Aorta (tissue), 5 donors: ENCODE measurements at regions not wholly inside any gene's neighbourhood (a gene's known extent, or its start where the extent isn't known, plus 50 kb on each side); places are given as distances from the start of the nearest gene placed in this dataset.

Experiments used
- ATAC-seq: fragments of 200-7000 bp; cut with Tn5 transposase; one replicate; pipeline ENCODE4 v1.9.1; 2022; ENCODE audit warnings: moderate library complexity; ENCODE audit not compliant: low FRiP score
- DNase-seq, 2 donors: peaks; one replicate each; pipeline ENCODE4 v3.0.0-alpha.2; 2020
- H3K27ac ChIP-seq, 2 donors: one replicate each; pipeline ENCODE4 v1.5.1; 2013; ENCODE audit warnings: low read length in 2 of 2, mild to moderate bottlenecking in 2 of 2, moderate library complexity in 2 of 2, control low read depth in 1 of 2, inconsistent platforms in 1 of 2, low read depth in 1 of 2
- H3K27me3 ChIP-seq, 2 donors: one replicate each; pipeline ENCODE4 v1.6.1; 2013; ENCODE audit warnings: control low read depth in 1 of 2, low read length in 1 of 2, mild to moderate bottlenecking in 1 of 2, moderate library complexity in 1 of 2; ENCODE audit not compliant: insufficient read depth in 2 of 2, control insufficient read depth in 1 of 2
- H3K36me3 ChIP-seq, 2 donors: one replicate each; pipeline ENCODE4 v1.6.1; 2013; ENCODE audit warnings: control low read depth in 1 of 2, low read length in 1 of 2, mild to moderate bottlenecking in 1 of 2; ENCODE audit not compliant: insufficient read depth in 2 of 2, control insufficient read depth in 1 of 2
- H3K4me1 ChIP-seq, 2 donors: one replicate each; pipeline ENCODE4 v1.6.1; 2013; ENCODE audit warnings: low read length in 2 of 2, control low read depth in 1 of 2, mild to moderate bottlenecking in 1 of 2, moderate library complexity in 1 of 2; ENCODE audit not compliant: insufficient read depth in 2 of 2, control insufficient read depth in 1 of 2
- H3K4me3 ChIP-seq, 2 donors: one replicate each; pipeline ENCODE4 v1.5.1; 2013; ENCODE audit warnings: low read length in 2 of 2, control low read depth in 1 of 2, mild to moderate bottlenecking in 1 of 2
- H3K9me3 ChIP-seq: one replicate; pipeline ENCODE4 v1.6.1; 2013; ENCODE audit warnings: mild to moderate bottlenecking, low read length; ENCODE audit not compliant: control insufficient read depth
- WGBS, 2 donors: extraction: QIAGEN DNeasy Blood & Tissue Kit; methylation state at CpG; one replicate each; pipeline ENCODE4 v1.1.7; 2013; 5-methylcytosine and 5-hydroxymethylcytosine counted together
- intact Hi-C, 2 donors: fragments of 100-400 bp; cut with DNase I; formaldehyde crosslinking; loops; one replicate each; pipeline versions ENCODE4 v1.14.2 to v1.15.0; 2022
- donor health status: healthy with polysubstance abuse.
- donor health status: Bipolar disorder and iron deficiency.
- donor health status: DM: no; HTN: no; CAD: no.
- donor health status: DM: no; HTN: no; CAD: no.
- donor health status: DM: yes; HTN: yes; CAD: no.

- Histone ChIP-seq H3K9me3 (no peaks in the 10 kb centered on the region), H3K27me3 (no peaks in the 10 kb centered on the region), H3K4me1 (no peaks in the 10 kb centered on the region), H3K4me3 (no peak overlapping the region), H3K36me3 (no peaks in the 10 kb centered on the region), H3K27ac (no peak overlapping the region)
- intact Hi-C loops = no loop called here
- DNase-seq (no peak), ATAC-seq (no peak)
- WGBS, 2 donors = 3 to 5% methylated on average over 1 of the region's 1 CpG
Measured at GRCh38 chr1:103211073-103211472, 102.8 kb upstream of the COL11A1 start.

GRCh38 chr1:103208844-103209243, 100.5 kb upstream of the COL11A1 start:
- Histone ChIP-seq H3K4me1 (no peaks in the 10 kb centered on the region), H3K9me3 (no peaks in the 10 kb centered on the region), H3K4me3 (no peak overlapping the region), H3K27ac (no peak overlapping the region), H3K27me3 (no peaks in the 10 kb centered on the region), H3K36me3 (no peaks in the 10 kb centered on the region)
- ATAC-seq (no peak), DNase-seq (no peak)
- 47 to 67% methylated on average over 2 of the region's 2 CpGs for WGBS, 2 donors
- intact Hi-C loops = no loop called here

- intact Hi-C loops = no loop called here
- no peak for ATAC-seq
- Histone ChIP-seq H3K27me3 (no peaks in the 10 kb centered on the region), H3K4me3 (no peak overlapping the region), H3K36me3 (no peaks in the 10 kb centered on the region), H3K27ac (no peak overlapping the region), H3K4me1 (no peaks in the 10 kb centered on the region), H3K9me3 (no peaks in the 10 kb centered on the region)
- no peak for DNase-seq
- WGBS, 2 donors = 55 to 66% methylated on average over 1 of the region's 1 CpG
Measured at GRCh38 chr1:103199001-103199400, 90.7 kb upstream of the COL11A1 start.

GRCh38 chr1:103198076-103198475, 89.8 kb upstream of the COL11A1 start:
- Histone ChIP-seq H3K27ac (no peak overlapping the region), H3K36me3 (no peaks in the 10 kb centered on the region), H3K27me3 (no peaks in the 10 kb centered on the region), H3K4me3 (no peak overlapping the region), H3K4me1 (no peaks in the 10 kb centered on the region), H3K9me3 (no peaks in the 10 kb centered on the region)
- ATAC-seq (no peak), DNase-seq (no peak)
- intact Hi-C loops = no loop called here
- 58 to 70% methylated on average over 2 of the region's 2 CpGs for WGBS, 2 donors

- ATAC-seq = no peak
- intact Hi-C loops = no loop called here
- WGBS, 2 donors = 66 to 82% methylated on average over 2 of the region's 2 CpGs
- H3K27ac ChIP-seq = no peak overlapping the region
- no peaks in the 10 kb centered on the region for H3K27me3 ChIP-seq
- no peak for DNase-seq
- no peaks in the 10 kb centered on the region for H3K9me3 ChIP-seq
- no peaks in the 10 kb centered on the region for H3K36me3 ChIP-seq
- no peaks in the 10 kb centered on the region for H3K4me1 ChIP-seq
- no peak overlapping the region for H3K4me3 ChIP-seq
Measured at GRCh38 chr1:103197216-103197615, 88.9 kb upstream of the COL11A1 start.

GRCh38 chr1:103194984-103195383, 86.7 kb upstream of the COL11A1 start:
- intact Hi-C loops = no loop called here
- Histone ChIP-seq H3K4me1 (no peaks in the 10 kb centered on the region), H3K9me3 (no peaks in the 10 kb centered on the region), H3K27ac (no peak overlapping the region), H3K4me3 (no peak overlapping the region), H3K36me3 (no peaks in the 10 kb centered on the region), H3K27me3 (no peaks in the 10 kb centered on the region)
- 33 to 47% methylated on average over 4 of the region's 4 CpGs for WGBS, 2 donors
- DNase-seq (no peak), ATAC-seq (no peak)

- no peaks in the 10 kb centered on the region for H3K4me1 ChIP-seq
- ATAC-seq (no peak), DNase-seq (no peak)
- H3K9me3 ChIP-seq = no peaks in the 10 kb centered on the region
- H3K4me3 ChIP-seq = no peak overlapping the region
- H3K27ac ChIP-seq = no peak overlapping the region
- intact Hi-C loops = no loop called here
- no peaks in the 10 kb centered on the region for H3K36me3 ChIP-seq
- H3K27me3 ChIP-seq = no peaks in the 10 kb centered on the region
Measured at GRCh38 chr1:103194060-103194459, 85.7 kb upstream of the COL11A1 start.

GRCh38 chr1:103191327-103191726, 83.0 kb upstream of the COL11A1 start:
- Histone ChIP-seq H3K27ac (no peak overlapping the region), H3K27me3 (no peaks in the 10 kb centered on the region), H3K4me1 (no peaks in the 10 kb centered on the region), H3K9me3 (no peaks in the 10 kb centered on the region), H3K4me3 (no peak overlapping the region), H3K36me3 (no peaks in the 10 kb centered on the region)
- intact Hi-C loops = no loop called here
- no peak for DNase-seq
- ATAC-seq = no peak
- WGBS, 2 donors = 26 to 32% methylated on average over 2 of the region's 2 CpGs

- no peak for ATAC-seq
- H3K4me3 ChIP-seq = no peak overlapping the region
- no peaks in the 10 kb centered on the region for H3K9me3 ChIP-seq
- H3K36me3 ChIP-seq = no peaks in the 10 kb centered on the region
- WGBS, 2 donors = 72 to 79% methylated on average over 2 of the region's 2 CpGs
- intact Hi-C loops = no loop called here
- H3K4me1 ChIP-seq = no peaks in the 10 kb centered on the region
- H3K27ac ChIP-seq = no peak overlapping the region
- H3K27me3 ChIP-seq = no peaks in the 10 kb centered on the region
- DNase-seq = no peak
Measured at GRCh38 chr1:103190766-103191165, 82.4 kb upstream of the COL11A1 start.
